K562 (cell line): ENCODE measurements at regions not wholly inside any gene's neighbourhood (a gene's known extent, or its start where the extent isn't known, plus 50 kb on each side); places are given as distances from the start of the nearest gene placed in this dataset.

Source experiments
- ATAC-seq: fragments of 200-7000 bp; cut with Tn5 transposase; 3 replicates; pipeline ENCODE4 v1.9.1; 2020; ENCODE audit warnings: moderate library complexity
- BruUV-seq: library from RNA; stranded (reverse); fragments of 400-500 nt; replicated peaks from 2 replicates; lab custom pipeline; 2021; lab: Mats Ljungman, UMichigan
- CTCF ChIA-PET: fragments of 300-600 bp; formaldehyde crosslinking; extraction: SDS; loops from one replicate; lab custom pipeline; 2021; ENCODE audit warnings: low intra/inter-chr PET ratio; lab: Yijun Ruan, JAX
- POLR2A ChIA-PET: fragments of 300-600, 350-650 bp; sonication (Branson Sonifier 250); formaldehyde crosslinking; extraction: SDS; loops from one replicate; lab custom pipeline; 2021; ENCODE audit warnings: antibody characterized with exemption, inconsistent platforms; lab: Yijun Ruan, JAX
- DNase-seq, 4 experiments: peaks; one replicate each; pipeline versions ENCODE4 v3.0.0 to v3.0.0-alpha.2; 2011 to 2018; ENCODE audit warnings: low spot score in 3 of 4, mixed read lengths in 3 of 4; ENCODE audit errors: extremely low read depth in 1 of 4
- FAIRE-seq: peaks from 2 replicates; lab custom pipeline; 2011; peaks lifted over from hg19 to GRCh38; lab: Jason Lieb, UNC
- H2AFZ ChIP-seq: 2 replicates; pipeline ENCODE4 v1.6.0; 2011; ENCODE audit warnings: low read depth, low read length, control low read depth, inconsistent platforms
- H3K27ac ChIP-seq: fragments of 200-600 bp; 3 replicates; pipeline ENCODE4 v1.8.0; 2011; ENCODE audit warnings: low read depth, mild to moderate bottlenecking, control low read depth, inconsistent platforms, low read length, moderate library complexity, mixed read lengths; ENCODE audit errors: extremely low read depth
- H3K27me3 ChIP-seq, 2 experiments: fragments of 300-600 bp in 1 of 2; 2 replicates in 1 of 2; 3 replicates in 1 of 2; pipeline versions ENCODE4 v1.6.0 to v1.8.0; 2011; ENCODE audit warnings: inconsistent platforms in 2 of 2, low read length in 2 of 2, mild to moderate bottlenecking in 1 of 2, mixed read lengths in 1 of 2, moderate library complexity in 1 of 2; ENCODE audit not compliant: control insufficient read depth in 2 of 2, insufficient read depth in 2 of 2
- H3K36me3 ChIP-seq: fragments of 300-600 bp; 3 replicates; pipeline ENCODE4 v1.8.0; 2011; ENCODE audit warnings: mild to moderate bottlenecking, low read length, inconsistent platforms; ENCODE audit not compliant: control insufficient read depth, insufficient read depth
- H3K4me1 ChIP-seq, 2 experiments: fragments of 200-600 bp in 1 of 2; replicated peaks in 1 of 2; 2 replicates in 1 of 2; 3 replicates in 1 of 2; pipeline versions ENCODE4 v1.5.1 to v1.8.0; 2011; ENCODE audit warnings: inconsistent platforms in 2 of 2, low read length in 2 of 2, mild to moderate bottlenecking in 1 of 2, mixed read lengths in 1 of 2, moderate library complexity in 1 of 2; ENCODE audit not compliant: control insufficient read depth in 2 of 2, insufficient read depth in 2 of 2
- H3K4me2 ChIP-seq: 2 replicates; pipeline ENCODE4 v1.6.1; 2011; ENCODE audit warnings: low read length, control low read depth, inconsistent platforms, mixed read lengths; ENCODE audit not compliant: insufficient read depth
- H3K4me3 ChIP-seq: fragments of 200-600 bp; sonication (generic), shearing (Covaris generic); 2 replicates; pipeline ENCODE4 v1.5.1; 2016; ENCODE audit warnings: control low read depth, inconsistent platforms
- H3K79me2 ChIP-seq: fragments of 200-600 bp; 3 replicates; pipeline ENCODE4 v1.8.0; 2011; ENCODE audit warnings: low read length, inconsistent platforms; ENCODE audit not compliant: control insufficient read depth, insufficient read depth
- H3K9ac ChIP-seq, 2 experiments: 2 replicates each; pipeline versions ENCODE4 v1.6.0 to v1.6.1; 2011; ENCODE audit warnings: low read depth in 2 of 2, low read length in 2 of 2, control low read depth in 1 of 2, inconsistent platforms in 1 of 2, mild to moderate bottlenecking in 1 of 2, mixed read lengths in 1 of 2; ENCODE audit not compliant: insufficient read depth in 1 of 2
- H3K9me1 ChIP-seq: one replicate; pipeline ENCODE4 v1.6.0; 2011; ENCODE audit warnings: inconsistent platforms, mild to moderate bottlenecking, low read length, moderate library complexity; ENCODE audit not compliant: control insufficient read depth, insufficient read depth
- H3K9me3 ChIP-seq: replicated peaks from 2 replicates; pipeline ENCODE4 v1.5.1; 2011; ENCODE audit warnings: low read depth, low read length, inconsistent platforms; ENCODE audit not compliant: control insufficient read depth, insufficient read depth
- H4K20me1 ChIP-seq: replicated peaks from 2 replicates; pipeline ENCODE4 v1.6.1; 2011; ENCODE audit warnings: low read length, inconsistent platforms, mixed read lengths; ENCODE audit not compliant: control insufficient read depth, insufficient read depth
- ARID2 ChIP-seq: fragments of 450-650 bp; IDR thresholded peaks from 2 replicates; pipeline ENCODE4 v1.6.1; 2017; ENCODE audit warnings: antibody characterized with exemption, mild to moderate bottlenecking
- HCFC1 ChIP-seq: IDR thresholded peaks from 2 replicates; pipeline ENCODE4 v1.6.1; 2012; ENCODE audit warnings: low read depth, low read length, improper control_type of control experiment
- MECOM ChIP-seq: fragments of 250-450 bp; sonication (Bioruptor Pico); IDR thresholded peaks from 2 replicates; pipeline ENCODE4 v1.8.0; 2022; ENCODE audit warnings: inconsistent platforms
- NFYB ChIP-seq: IDR thresholded peaks from 2 replicates; pipeline ENCODE4 v1.6.1; 2011; ENCODE audit warnings: mild to moderate bottlenecking, moderate library complexity; ENCODE audit not compliant: insufficient read length; ENCODE audit errors: extremely low read depth
- POLR2AphosphoS2 ChIP-seq: IDR thresholded peaks from 2 replicates; pipeline ENCODE4 v1.6.1; 2012; ENCODE audit warnings: low read length, improper control_type of control experiment
- SMAD2 ChIP-seq: fragments of 150-350 bp; IDR thresholded peaks from 2 replicates; pipeline ENCODE4 v1.6.1; 2014; ENCODE audit warnings: low read depth, mild to moderate bottlenecking, low read length
- ZNF133 ChIP-seq: fragments of 250-450 bp; sonication (Bioruptor Pico); IDR thresholded peaks from 2 replicates; pipeline ENCODE4 v1.4.0; 2020; ENCODE audit warnings: mild to moderate bottlenecking
- ZNF197 ChIP-seq: fragments of 200-800 bp; sonication (Bioruptor generic); IDR thresholded peaks from 2 replicates; pipeline ENCODE4 v1.6.1; 2016; ENCODE audit warnings: low read depth, missing genetic modification characterization, missing compliant biosample characterization
- WGBS: fragments of 100-300 bp; shearing (Covaris generic); methylation state at CpG from one replicate; pipeline ENCODE4 v1.1.6; 2016; ENCODE audit warnings: low coverage, mixed read lengths; ENCODE audit not compliant: insufficient coverage; ENCODE audit errors: missing lambda C conversion rate; 5-methylcytosine and 5-hydroxymethylcytosine counted together
- in situ Hi-C: fragments of 300-500 bp; cut with MboI; formaldehyde crosslinking; loops from 4 replicates; pipeline ENCODE4 v1.15.0; 2018; ENCODE audit warnings: inconsistent platforms, mixed read lengths
- intact Hi-C: fragments of 100-400 bp; cut with micrococcal nuclease; formaldehyde crosslinking; loops from 2 replicates; pipeline ENCODE4 v1.14.2; 2022
- TF ChIP-seq, protein P1 (sequence below): fragments of 250-450 bp; sonication (Bioruptor Pico); IDR thresholded peaks from 2 replicates; pipeline ENCODE4 v1.5.0; 2021
- TF ChIP-seq, protein P2 (sequence below): fragments of 200-600 bp; sonication (generic); IDR thresholded peaks from one replicate; pipeline ENCODE4 v1.6.1; 2012; ENCODE audit warnings: mild to moderate bottlenecking, low read depth, low read length, inconsistent platforms

DNA sequence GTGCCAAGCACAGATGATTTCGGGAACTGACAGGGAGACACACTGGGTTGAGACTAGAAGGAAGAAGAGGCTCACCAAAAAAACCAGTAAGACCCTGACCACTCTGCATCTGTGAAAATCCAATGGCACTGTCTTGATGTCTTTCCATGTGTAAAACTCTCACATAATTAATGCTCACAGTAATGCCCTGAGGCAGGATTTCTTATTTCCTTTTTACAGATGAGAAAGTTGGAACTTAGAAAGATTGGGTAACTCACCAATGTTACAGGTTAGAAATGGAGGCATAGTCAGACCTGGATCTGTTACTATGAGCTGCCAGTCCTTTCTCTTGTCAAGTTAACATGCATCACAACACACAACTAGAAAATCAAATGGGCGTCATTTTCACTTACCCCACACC is 151.0 kb upstream of the MCHR2 start:
- ChIA-PET CTCF (no interaction called here), POLR2A (interaction anchor here (1.0 kb wide), 2 partner anchors 37 to 170 kb away, joined by 3 read pairs; no protein-coding TSS in a partner anchor)
- Histone ChIP-seq H3K9ac (no peak overlapping the region), H3K9me3 (no peaks in the 10 kb centered on the region), H3K9me1 (no peaks in the 10 kb centered on the region), H3K79me2 (no peaks in the 10 kb centered on the region), H3K36me3 (no peaks in the 10 kb centered on the region), H4K20me1 (no peaks in the 10 kb centered on the region), H3K27me3 (peaks cover 0 to 4% of the 10 kb centered on the region in 2 experiments; a peak in 1 of 5 replicates), H3K27ac (no peak overlapping the region), H3K4me1 (no peaks in the 10 kb centered on the region), H3K4me2 (no peak overlapping the region), H2AFZ (no peak overlapping the region)
- in situ Hi-C loops: no loop called here
- FAIRE-seq (no peak), ATAC-seq (no peak), DNase-seq (no peak)
- no TSS peak for BruUV-seq
- WGBS: 3% methylated on average over 2 of the region's 2 CpGs
- TF ChIP-seq ARID2 (no peak), ZNF133 (CRISPR knock-in tag) (no peak), MECOM (CRISPR knock-in tag) (no peak), POLR2AphosphoS2 (no peak), NFYB (no peak), ZNF197 (no peak), HCFC1 (no peak), SMAD2 (no peak)
- TF ChIP-seq, protein P1, sequence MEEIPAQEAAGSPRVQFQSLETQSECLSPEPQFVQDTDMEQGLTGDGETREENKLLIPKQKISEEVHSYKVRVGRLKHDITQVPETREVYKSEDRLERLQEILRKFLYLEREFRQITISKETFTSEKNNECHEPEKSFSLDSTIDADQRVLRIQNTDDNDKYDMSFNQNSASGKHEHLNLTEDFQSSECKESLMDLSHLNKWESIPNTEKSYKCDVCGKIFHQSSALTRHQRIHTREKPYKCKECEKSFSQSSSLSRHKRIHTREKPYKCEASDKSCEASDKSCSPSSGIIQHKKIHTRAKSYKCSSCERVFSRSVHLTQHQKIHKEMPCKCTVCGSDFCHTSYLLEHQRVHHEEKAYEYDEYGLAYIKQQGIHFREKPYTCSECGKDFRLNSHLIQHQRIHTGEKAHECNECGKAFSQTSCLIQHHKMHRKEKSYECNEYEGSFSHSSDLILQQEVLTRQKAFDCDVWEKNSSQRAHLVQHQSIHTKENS: no peak
- TF ChIP-seq, protein P2, sequence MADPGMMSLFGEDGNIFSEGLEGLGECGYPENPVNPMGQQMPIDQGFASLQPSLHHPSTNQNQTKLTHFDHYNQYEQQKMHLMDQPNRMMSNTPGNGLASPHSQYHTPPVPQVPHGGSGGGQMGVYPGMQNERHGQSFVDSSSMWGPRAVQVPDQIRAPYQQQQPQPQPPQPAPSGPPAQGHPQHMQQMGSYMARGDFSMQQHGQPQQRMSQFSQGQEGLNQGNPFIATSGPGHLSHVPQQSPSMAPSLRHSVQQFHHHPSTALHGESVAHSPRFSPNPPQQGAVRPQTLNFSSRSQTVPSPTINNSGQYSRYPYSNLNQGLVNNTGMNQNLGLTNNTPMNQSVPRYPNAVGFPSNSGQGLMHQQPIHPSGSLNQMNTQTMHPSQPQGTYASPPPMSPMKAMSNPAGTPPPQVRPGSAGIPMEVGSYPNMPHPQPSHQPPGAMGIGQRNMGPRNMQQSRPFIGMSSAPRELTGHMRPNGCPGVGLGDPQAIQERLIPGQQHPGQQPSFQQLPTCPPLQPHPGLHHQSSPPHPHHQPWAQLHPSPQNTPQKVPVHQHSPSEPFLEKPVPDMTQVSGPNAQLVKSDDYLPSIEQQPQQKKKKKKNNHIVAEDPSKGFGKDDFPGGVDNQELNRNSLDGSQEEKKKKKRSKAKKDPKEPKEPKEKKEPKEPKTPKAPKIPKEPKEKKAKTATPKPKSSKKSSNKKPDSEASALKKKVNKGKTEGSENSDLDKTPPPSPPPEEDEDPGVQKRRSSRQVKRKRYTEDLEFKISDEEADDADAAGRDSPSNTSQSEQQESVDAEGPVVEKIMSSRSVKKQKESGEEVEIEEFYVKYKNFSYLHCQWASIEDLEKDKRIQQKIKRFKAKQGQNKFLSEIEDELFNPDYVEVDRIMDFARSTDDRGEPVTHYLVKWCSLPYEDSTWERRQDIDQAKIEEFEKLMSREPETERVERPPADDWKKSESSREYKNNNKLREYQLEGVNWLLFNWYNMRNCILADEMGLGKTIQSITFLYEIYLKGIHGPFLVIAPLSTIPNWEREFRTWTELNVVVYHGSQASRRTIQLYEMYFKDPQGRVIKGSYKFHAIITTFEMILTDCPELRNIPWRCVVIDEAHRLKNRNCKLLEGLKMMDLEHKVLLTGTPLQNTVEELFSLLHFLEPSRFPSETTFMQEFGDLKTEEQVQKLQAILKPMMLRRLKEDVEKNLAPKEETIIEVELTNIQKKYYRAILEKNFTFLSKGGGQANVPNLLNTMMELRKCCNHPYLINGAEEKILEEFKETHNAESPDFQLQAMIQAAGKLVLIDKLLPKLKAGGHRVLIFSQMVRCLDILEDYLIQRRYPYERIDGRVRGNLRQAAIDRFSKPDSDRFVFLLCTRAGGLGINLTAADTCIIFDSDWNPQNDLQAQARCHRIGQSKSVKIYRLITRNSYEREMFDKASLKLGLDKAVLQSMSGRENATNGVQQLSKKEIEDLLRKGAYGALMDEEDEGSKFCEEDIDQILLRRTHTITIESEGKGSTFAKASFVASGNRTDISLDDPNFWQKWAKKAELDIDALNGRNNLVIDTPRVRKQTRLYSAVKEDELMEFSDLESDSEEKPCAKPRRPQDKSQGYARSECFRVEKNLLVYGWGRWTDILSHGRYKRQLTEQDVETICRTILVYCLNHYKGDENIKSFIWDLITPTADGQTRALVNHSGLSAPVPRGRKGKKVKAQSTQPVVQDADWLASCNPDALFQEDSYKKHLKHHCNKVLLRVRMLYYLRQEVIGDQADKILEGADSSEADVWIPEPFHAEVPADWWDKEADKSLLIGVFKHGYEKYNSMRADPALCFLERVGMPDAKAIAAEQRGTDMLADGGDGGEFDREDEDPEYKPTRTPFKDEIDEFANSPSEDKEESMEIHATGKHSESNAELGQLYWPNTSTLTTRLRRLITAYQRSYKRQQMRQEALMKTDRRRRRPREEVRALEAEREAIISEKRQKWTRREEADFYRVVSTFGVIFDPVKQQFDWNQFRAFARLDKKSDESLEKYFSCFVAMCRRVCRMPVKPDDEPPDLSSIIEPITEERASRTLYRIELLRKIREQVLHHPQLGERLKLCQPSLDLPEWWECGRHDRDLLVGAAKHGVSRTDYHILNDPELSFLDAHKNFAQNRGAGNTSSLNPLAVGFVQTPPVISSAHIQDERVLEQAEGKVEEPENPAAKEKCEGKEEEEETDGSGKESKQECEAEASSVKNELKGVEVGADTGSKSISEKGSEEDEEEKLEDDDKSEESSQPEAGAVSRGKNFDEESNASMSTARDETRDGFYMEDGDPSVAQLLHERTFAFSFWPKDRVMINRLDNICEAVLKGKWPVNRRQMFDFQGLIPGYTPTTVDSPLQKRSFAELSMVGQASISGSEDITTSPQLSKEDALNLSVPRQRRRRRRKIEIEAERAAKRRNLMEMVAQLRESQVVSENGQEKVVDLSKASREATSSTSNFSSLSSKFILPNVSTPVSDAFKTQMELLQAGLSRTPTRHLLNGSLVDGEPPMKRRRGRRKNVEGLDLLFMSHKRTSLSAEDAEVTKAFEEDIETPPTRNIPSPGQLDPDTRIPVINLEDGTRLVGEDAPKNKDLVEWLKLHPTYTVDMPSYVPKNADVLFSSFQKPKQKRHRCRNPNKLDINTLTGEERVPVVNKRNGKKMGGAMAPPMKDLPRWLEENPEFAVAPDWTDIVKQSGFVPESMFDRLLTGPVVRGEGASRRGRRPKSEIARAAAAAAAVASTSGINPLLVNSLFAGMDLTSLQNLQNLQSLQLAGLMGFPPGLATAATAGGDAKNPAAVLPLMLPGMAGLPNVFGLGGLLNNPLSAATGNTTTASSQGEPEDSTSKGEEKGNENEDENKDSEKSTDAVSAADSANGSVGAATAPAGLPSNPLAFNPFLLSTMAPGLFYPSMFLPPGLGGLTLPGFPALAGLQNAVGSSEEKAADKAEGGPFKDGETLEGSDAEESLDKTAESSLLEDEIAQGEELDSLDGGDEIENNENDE: no peak
- TF ChIP-seq, all 486 proteins: peak for 0
- intact Hi-C loops: no loop called here
- no peak overlapping the region for H3K4me3 ChIP-seq
